HFFc6 (cell line): ENCODE measurements at regions not wholly inside any gene's neighbourhood (a gene's known extent, or its start where the extent isn't known, plus 50 kb on each side); places are given as distances from the start of the nearest gene placed in this dataset.
"Not testable (repeated sequence)": the region's sequence is repeated elsewhere in the genome, so short reads cannot be mapped to it uniquely, and the experiment has no call there.

Experiments used
- DNase-seq: peaks from one replicate; pipeline ENCODE4 v3.0.0-alpha.2; 2018
- H3K27ac Mint-ChIP-seq: 2 replicates; pipeline ENCODE4 v1.8.0; 2020; ENCODE audit warnings: mild to moderate bottlenecking, mixed read lengths
- H3K27me3 Mint-ChIP-seq: 2 replicates; pipeline ENCODE4 v1.8.0; 2021; ENCODE audit warnings: mild to moderate bottlenecking, moderate library complexity, mixed read lengths; ENCODE audit not compliant: insufficient read depth
- H3K36me3 Mint-ChIP-seq: 2 replicates; pipeline ENCODE4 v1.8.0; 2021; ENCODE audit warnings: low read depth, mixed read lengths
- H3K4me1 Mint-ChIP-seq: 2 replicates; pipeline ENCODE4 v1.8.0; 2020; ENCODE audit warnings: low read depth, mixed read lengths
- H3K4me3 Mint-ChIP-seq: 2 replicates; pipeline ENCODE4 v1.8.0; 2020; ENCODE audit warnings: mild to moderate bottlenecking, moderate library complexity, mixed read lengths
- H3K9me3 Mint-ChIP-seq: 2 replicates; pipeline ENCODE4 v1.8.0; 2020; ENCODE audit warnings: mild to moderate bottlenecking, mixed read lengths
- CTCF ChIP-seq: fragments of 200-600 bp; sonication (generic); IDR thresholded peaks from 2 replicates; pipeline ENCODE4 v1.5.0; 2021; ENCODE audit warnings: antibody characterized with exemption, mild to moderate bottlenecking

DNA sequence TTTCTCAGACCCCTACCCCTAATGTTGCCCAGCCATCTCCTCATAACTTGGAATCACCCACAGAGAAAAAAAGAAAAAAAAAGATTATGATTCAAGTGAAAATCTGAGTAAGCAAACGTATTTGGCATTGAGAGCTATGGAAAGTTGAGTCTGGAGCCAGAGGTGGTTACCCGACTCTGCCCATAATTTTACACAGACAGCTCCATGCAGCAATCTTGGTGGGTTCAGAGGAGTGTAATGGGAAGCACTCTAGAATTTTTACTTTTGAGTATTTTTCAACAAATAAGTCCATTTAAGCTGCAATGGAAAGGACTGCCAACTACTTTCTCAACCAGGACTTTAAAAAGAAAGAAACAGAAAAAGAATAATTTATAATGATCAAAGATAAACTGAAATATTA is 62.7 kb downstream of the ZC3H11B start:
- H3K4me1 Mint-ChIP-seq: no peaks in the 10 kb centered on the region
- no peaks in the 10 kb centered on the region for H3K36me3 Mint-ChIP-seq
- TF ChIP-seq CTCF: no peak
- H3K9me3 Mint-ChIP-seq: peaks cover 6% of the 10 kb centered on the region
- H3K27ac Mint-ChIP-seq: no peak overlapping the region
- no peak for DNase-seq
- no peaks in the 10 kb centered on the region; the same call in none of the 2 replicates for H3K27me3 Mint-ChIP-seq
- no peak overlapping the region for H3K4me3 Mint-ChIP-seq

GRCh38 chr1:219549215-219549614 is 63.7 kb downstream of the ZC3H11B start:
- H3K4me3 Mint-ChIP-seq: no peak overlapping the region
- no peaks in the 10 kb centered on the region; the same call in none of the 2 replicates for H3K27me3 Mint-ChIP-seq
- peaks cover 5% of the 10 kb centered on the region; the same call in 1 of the 2 replicates for H3K36me3 Mint-ChIP-seq
- no peaks in the 10 kb centered on the region for H3K4me1 Mint-ChIP-seq
- H3K27ac Mint-ChIP-seq: no peak overlapping the region
- TF ChIP-seq CTCF: no peak
- peaks cover 12% of the 10 kb centered on the region for H3K9me3 Mint-ChIP-seq
- no peak for DNase-seq

DNA sequence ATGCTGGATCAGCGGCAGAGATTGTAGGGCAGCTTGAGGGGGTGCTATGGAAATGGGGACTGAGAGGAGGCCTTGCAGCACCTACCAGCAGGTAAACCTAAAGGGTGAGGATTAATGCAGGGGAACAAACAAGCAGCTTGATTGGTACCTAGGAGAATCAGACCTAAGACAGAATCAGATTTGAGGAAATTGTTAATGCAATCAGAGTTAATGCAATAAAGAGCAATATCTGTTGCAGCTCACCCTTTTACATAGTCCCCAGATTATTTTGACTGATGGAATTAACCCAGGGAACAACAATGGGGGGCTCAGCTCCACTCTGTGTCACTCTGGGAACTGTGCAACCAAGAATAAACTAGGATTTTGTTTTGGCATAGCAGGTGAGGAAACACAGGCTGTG is 64.5 kb downstream of the ZC3H11B start:
- no peak overlapping the region for H3K4me3 Mint-ChIP-seq
- H3K27ac Mint-ChIP-seq: no peak overlapping the region
- H3K4me1 Mint-ChIP-seq: no peaks in the 10 kb centered on the region

GRCh38 chr1:219545756-219546155 is 67.1 kb downstream of the ZC3H11B start:
- H3K27me3 Mint-ChIP-seq, H3K36me3 Mint-ChIP-seq, H3K4me3 Mint-ChIP-seq, H3K4me1 Mint-ChIP-seq, H3K27ac Mint-ChIP-seq, DNase-seq: not testable (repeated sequence)
- H3K9me3 Mint-ChIP-seq: peaks cover 17% of the 10 kb centered on the region

More for the DNA sequence above, 64.5 kb downstream of the ZC3H11B start:
- Mint-ChIP-seq H3K27me3 (no peaks in the 10 kb centered on the region; the same call in none of the 2 replicates), H3K9me3 (peaks cover 17% of the 10 kb centered on the region), H3K36me3 (peaks cover 9% of the 10 kb centered on the region; the same call in 1 of the 2 replicates)
- DNase-seq: no peak
- TF ChIP-seq CTCF: no peak

DNA sequence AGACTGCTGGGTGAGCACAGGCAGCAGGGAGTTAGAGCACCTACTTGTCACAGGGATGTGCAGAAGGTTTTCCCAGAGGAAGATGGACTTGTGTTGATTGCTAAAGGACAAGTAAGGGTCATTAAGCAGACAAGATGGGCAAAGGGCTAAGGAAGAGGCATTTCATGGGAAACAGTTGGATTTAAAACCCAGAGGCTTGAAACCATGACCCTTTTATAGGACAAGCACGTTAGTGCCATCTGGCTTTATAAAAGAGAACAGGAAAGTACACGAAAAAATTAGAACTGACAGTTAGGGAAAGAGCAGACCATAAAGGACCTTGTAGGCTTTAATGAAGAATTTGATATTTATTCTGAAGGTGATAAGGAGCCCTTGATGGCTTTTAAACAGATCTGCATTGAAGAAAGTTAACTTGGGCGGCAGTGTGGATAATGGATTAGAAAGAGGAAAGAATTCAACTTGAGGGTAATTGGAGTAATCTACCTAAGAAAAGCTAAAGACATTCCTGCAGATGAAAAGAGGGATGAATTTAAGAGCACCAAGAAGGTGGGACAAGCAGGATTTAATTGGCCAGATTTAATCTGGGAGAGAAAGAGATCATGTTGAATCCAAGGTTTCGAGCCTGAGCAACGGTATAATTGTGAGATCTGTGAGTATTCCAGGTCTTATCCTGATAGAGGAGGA is 68.6 kb downstream of the ZC3H11B start:
- H3K27ac Mint-ChIP-seq: no peak overlapping the region
- no peaks in the 10 kb centered on the region for H3K4me1 Mint-ChIP-seq
- peaks cover 21% of the 10 kb centered on the region for H3K9me3 Mint-ChIP-seq
- peaks cover 9% of the 10 kb centered on the region; the same call in 1 of the 2 replicates for H3K36me3 Mint-ChIP-seq
- H3K4me3 Mint-ChIP-seq: no peak overlapping the region
- H3K27me3 Mint-ChIP-seq: peaks cover 3% of the 10 kb centered on the region
- no peak for DNase-seq
- TF ChIP-seq CTCF: no peak

DNA sequence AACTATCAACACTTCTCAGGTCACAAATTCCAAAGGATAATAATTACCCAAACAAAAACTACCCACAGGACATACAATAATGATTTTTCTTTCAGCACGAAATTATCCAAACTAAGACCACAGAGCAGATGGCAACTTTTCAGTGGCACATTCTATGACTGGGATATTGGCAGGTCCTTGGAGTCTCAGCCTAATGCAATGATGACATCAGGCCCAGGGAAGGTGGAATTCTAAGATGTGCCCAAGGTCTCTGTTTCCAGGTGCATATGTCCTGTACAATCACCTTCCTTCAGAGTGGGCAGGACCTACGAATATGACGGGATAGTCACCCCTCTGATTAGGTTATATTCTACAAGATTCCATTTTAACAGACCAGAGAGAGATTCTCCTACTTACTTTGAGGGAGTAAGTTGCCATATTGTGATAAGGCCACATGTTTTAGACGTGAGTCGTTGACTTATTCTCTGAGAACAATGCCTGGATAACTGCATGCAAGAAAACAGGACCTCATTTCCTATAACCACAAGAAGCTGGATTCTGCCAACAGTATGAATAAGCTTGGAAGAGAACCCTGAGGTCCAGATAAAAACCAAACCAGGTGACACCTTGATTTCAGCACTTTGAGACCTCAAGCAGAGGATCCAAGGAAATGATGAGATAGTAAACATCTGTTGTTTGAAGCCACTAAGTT is 69.9 kb downstream of the ZC3H11B start:
- Mint-ChIP-seq H3K36me3 (peaks cover 9% of the 10 kb centered on the region; the same call in 1 of the 2 replicates), H3K4me3 (no peak overlapping the region), H3K4me1 (no peaks in the 10 kb centered on the region), H3K27me3 (peaks cover 3% of the 10 kb centered on the region), H3K27ac (no peak overlapping the region), H3K9me3 (peaks cover 21% of the 10 kb centered on the region)
- TF ChIP-seq CTCF: no peak
- no peak for DNase-seq
